IMR-90 (cell line): ENCODE measurements at regions not wholly inside any gene's neighbourhood (a gene's known extent, or its start where the extent isn't known, plus 50 kb on each side); places are given as distances from the start of the nearest gene placed in this dataset.

Experiments used
- ATAC-seq: fragments of 200-7000 bp; cut with Tn5 transposase; 2 replicates; pipeline ENCODE4 v1.9.1; 2020; ENCODE audit warnings: low read depth, mild to moderate bottlenecking, moderate library complexity
- BruUV-seq: library from RNA; stranded (reverse); fragments of 400-500 nt; replicated peaks from 2 replicates; lab custom pipeline; 2021; lab: Mats Ljungman, UMichigan
- CTCF ChIA-PET: fragments of 300-600 bp; formaldehyde crosslinking; extraction: SDS; loops from one replicate; lab custom pipeline; 2021; ENCODE audit warnings: antibody characterized with exemption; lab: Yijun Ruan, JAX
- POLR2A ChIA-PET: fragments of 300-600 bp; sonication (Branson Sonifier 250); formaldehyde crosslinking; loops from one replicate; lab custom pipeline; 2022; ENCODE audit warnings: antibody characterized with exemption; ENCODE audit not compliant: unreplicated experiment; lab: Charles Lee
- DNase-seq: peaks from one replicate; pipeline ENCODE4 v3.0.0; 2013
- H2AFZ ChIP-seq: replicated peaks from 2 replicates; pipeline ENCODE3; 2013; ENCODE audit warnings: low read length, mild to moderate bottlenecking; ENCODE audit not compliant: poor library complexity
- H2AK5ac ChIP-seq: 2 replicates; pipeline ENCODE4 v1.6.1; 2013; ENCODE audit warnings: low read depth, low read length, inconsistent platforms
- H2AK9ac ChIP-seq: replicated peaks from 2 replicates; pipeline ENCODE3; 2013; ENCODE audit warnings: mild to moderate bottlenecking, low read depth, low read length, moderate library complexity; ENCODE audit not compliant: poor library complexity
- H2BK120ac ChIP-seq: 2 replicates; pipeline ENCODE4 v1.6.1; 2013; ENCODE audit warnings: low read depth, low read length, inconsistent platforms
- H2BK15ac ChIP-seq: 3 replicates; pipeline ENCODE4 v1.6.1; 2013; ENCODE audit warnings: low read depth, low read length, inconsistent platforms
- H2BK20ac ChIP-seq: 2 replicates; pipeline ENCODE4 v1.6.1; 2013; ENCODE audit warnings: low read depth, mild to moderate bottlenecking, inconsistent platforms, low read length, moderate library complexity
- H2BK5ac ChIP-seq: 2 replicates; pipeline ENCODE4 v1.6.1; 2013; ENCODE audit warnings: mild to moderate bottlenecking, low read depth, low read length, inconsistent platforms; ENCODE audit not compliant: poor library complexity, severe bottlenecking
- H3K14ac ChIP-seq: replicated peaks from 2 replicates; pipeline ENCODE4 v1.6.1; 2013; ENCODE audit warnings: low read depth, low read length, inconsistent platforms
- H3K18ac ChIP-seq: 2 replicates; pipeline ENCODE4 v1.6.1; 2013; ENCODE audit warnings: low read depth, low read length, control low read depth
- H3K23ac ChIP-seq: 2 replicates; pipeline ENCODE4 v1.6.1; 2013; ENCODE audit warnings: low read depth, low read length, inconsistent platforms
- H3K27ac ChIP-seq: 2 replicates; pipeline ENCODE4 v1.5.1; 2013; ENCODE audit warnings: mild to moderate bottlenecking, control low read depth, low read length; ENCODE audit not compliant: insufficient read depth
- H3K27me3 ChIP-seq: 2 replicates; pipeline ENCODE4 v1.6.1; 2013; ENCODE audit warnings: low read length; ENCODE audit not compliant: control insufficient read depth, insufficient read depth
- H3K36me3 ChIP-seq: 2 replicates; pipeline ENCODE4 v1.6.1; 2013; ENCODE audit warnings: low read length, mixed read lengths; ENCODE audit not compliant: control insufficient read depth, insufficient read depth
- H3K4ac ChIP-seq: 2 replicates; pipeline ENCODE4 v1.6.1; 2013; ENCODE audit warnings: low read depth, low read length, inconsistent platforms
- H3K4me1 ChIP-seq: 2 replicates; pipeline ENCODE4 v1.6.1; 2013; ENCODE audit warnings: low read length, mixed read lengths; ENCODE audit not compliant: control insufficient read depth, insufficient read depth
- H3K4me2 ChIP-seq: 2 replicates; pipeline ENCODE4 v1.6.1; 2013; ENCODE audit warnings: low read depth, mild to moderate bottlenecking, control low read depth, low read length, moderate library complexity
- H3K4me3 ChIP-seq: 2 replicates; pipeline ENCODE4 v1.5.1; 2013; ENCODE audit warnings: low read depth, mild to moderate bottlenecking, control low read depth, low read length, moderate library complexity; ENCODE audit not compliant: insufficient read depth
- H3K56ac ChIP-seq: 2 replicates; pipeline ENCODE4 v1.6.1; 2013; ENCODE audit warnings: low read length, inconsistent platforms; ENCODE audit not compliant: insufficient read depth; ENCODE audit errors: extremely low read depth
- H3K79me1 ChIP-seq, 2 experiments: 2 replicates each; pipeline ENCODE4 v1.6.1; 2013; ENCODE audit warnings: low read length in 2 of 2, inconsistent platforms in 1 of 2, low read depth in 1 of 2
- H3K9ac ChIP-seq: 2 replicates; pipeline ENCODE4 v1.6.1; 2013; ENCODE audit warnings: low read depth, low read length, control low read depth
- H3K9me1 ChIP-seq: 2 replicates; pipeline ENCODE4 v1.6.1; 2013; ENCODE audit warnings: low read length, inconsistent platforms; ENCODE audit not compliant: insufficient read depth
- H3K9me3 ChIP-seq: 2 replicates; pipeline ENCODE4 v1.6.1; 2013; ENCODE audit warnings: low read length; ENCODE audit not compliant: control insufficient read depth, insufficient read depth
- H4K20me1 ChIP-seq: 2 replicates; pipeline ENCODE4 v1.6.1; 2013; ENCODE audit warnings: low read length, inconsistent platforms; ENCODE audit not compliant: insufficient read depth
- H4K5ac ChIP-seq: 2 replicates; pipeline ENCODE4 v1.6.1; 2013; ENCODE audit warnings: mild to moderate bottlenecking, low read depth, low read length, control low read depth
- H4K8ac ChIP-seq, 2 experiments: 2 replicates each; pipeline ENCODE4 v1.6.1; 2013; ENCODE audit warnings: low read depth in 2 of 2, low read length in 2 of 2, control low read depth in 1 of 2, inconsistent platforms in 1 of 2
- H4K91ac ChIP-seq: 2 replicates; pipeline ENCODE4 v1.6.1; 2013; ENCODE audit warnings: low read depth, low read length, inconsistent platforms; ENCODE audit not compliant: insufficient read depth
- MAZ ChIP-seq: IDR thresholded peaks from 2 replicates; pipeline ENCODE4 v1.6.1; 2012; ENCODE audit warnings: low read depth, mild to moderate bottlenecking, low read length, improper control_type of control experiment, moderate library complexity, borderline replicate concordance
- RAD21 ChIP-seq: IDR thresholded peaks from 2 replicates; pipeline ENCODE4 v1.6.1; 2012; ENCODE audit warnings: low read length, improper control_type of control experiment
- WGBS, 2 experiments: methylation state at CpG; one replicate each; pipeline versions ENCODE4 v1.1.5 to v1.1.7; 2013; ENCODE audit warnings: missing lambda C conversion rate in 2 of 2; ENCODE audit not compliant: insufficient read length in 1 of 2; ENCODE audit errors: extremely low coverage in 2 of 2; 5-methylcytosine and 5-hydroxymethylcytosine counted together
- dilution Hi-C: fragments of 300-500 bp; cut with HindIII; formaldehyde crosslinking; loops from one replicate; pipeline ENCODE4 v1.14.3; 2018; ENCODE audit warnings: low sequenced_read_pairs; ENCODE audit not compliant: unreplicated experiment
- in situ Hi-C: fragments of 300-500 bp; cut with MboI; formaldehyde crosslinking; loops from 3 replicates; pipeline ENCODE4 v1.14.3; 2019; ENCODE audit warnings: low sequenced_read_pairs, inconsistent platforms, mixed read lengths
- intact Hi-C: fragments of 100-400 bp; cut with micrococcal nuclease; formaldehyde crosslinking; loops from 2 replicates; pipeline ENCODE4 v1.10.0; 2022

GRCh38 chr9:16170119-16170518, 617.3 kb downstream of the CCDC171 start:
- no peak overlapping the region for H2AFZ ChIP-seq
- ATAC-seq (no peak), DNase-seq (no peak)
- no peak overlapping the region for H4K8ac ChIP-seq
- no peaks in the 10 kb centered on the region for H3K4me1 ChIP-seq
- H2AK9ac ChIP-seq: no peak overlapping the region
- no peak overlapping the region for H3K4ac ChIP-seq
- H3K27ac ChIP-seq: no peak overlapping the region
- H3K18ac ChIP-seq: no peak overlapping the region
- POLR2A ChIA-PET: no interaction called here
- H2BK5ac ChIP-seq: no peak overlapping the region
- H2AK5ac ChIP-seq: no peak overlapping the region
- no peak overlapping the region for H3K4me3 ChIP-seq
- WGBS, 2 experiments: no CpG with 5 or more reads among the region's 3 CpGs
- no peaks in the 10 kb centered on the region for H4K20me1 ChIP-seq
- intact Hi-C loops (loop anchor here (10.0 kb wide), 1 partner anchor 1445 kb away; no protein-coding TSS in a partner anchor), in situ Hi-C loops (no loop called here), dilution Hi-C loops (no loop called here)
- no peaks in the 10 kb centered on the region for H3K9me3 ChIP-seq
- no peak overlapping the region for H4K91ac ChIP-seq
- H2BK15ac ChIP-seq: no peak overlapping the region
- H3K9me1 ChIP-seq: no peaks in the 10 kb centered on the region
- H3K79me1 ChIP-seq: no peaks in the 10 kb centered on the region
- no peak overlapping the region for H3K23ac ChIP-seq
- no peak overlapping the region for H2BK20ac ChIP-seq
- TF ChIP-seq RAD21 (no peak), MAZ (no peak)
- no peak overlapping the region for H4K5ac ChIP-seq
- H3K14ac ChIP-seq: no peak overlapping the region
- H3K36me3 ChIP-seq: no peaks in the 10 kb centered on the region
- H3K56ac ChIP-seq: no peak overlapping the region
- H3K27me3 ChIP-seq: peaks cover 2% of the 10 kb centered on the region; the same call in 1 of the 2 replicates
- H3K4me2 ChIP-seq: no peak overlapping the region
- H2BK120ac ChIP-seq: no peak overlapping the region
- CTCF ChIA-PET: no interaction called here
- no TSS peak for BruUV-seq
- no peak overlapping the region for H3K9ac ChIP-seq
